ENCODE measurements at regions not wholly inside any gene's neighbourhood (a gene's known extent, or its start where the extent isn't known, plus 50 kb on each side); places are given as distances from the start of the nearest gene placed in this dataset.

- TF ChIP-seq, protein P1, sequence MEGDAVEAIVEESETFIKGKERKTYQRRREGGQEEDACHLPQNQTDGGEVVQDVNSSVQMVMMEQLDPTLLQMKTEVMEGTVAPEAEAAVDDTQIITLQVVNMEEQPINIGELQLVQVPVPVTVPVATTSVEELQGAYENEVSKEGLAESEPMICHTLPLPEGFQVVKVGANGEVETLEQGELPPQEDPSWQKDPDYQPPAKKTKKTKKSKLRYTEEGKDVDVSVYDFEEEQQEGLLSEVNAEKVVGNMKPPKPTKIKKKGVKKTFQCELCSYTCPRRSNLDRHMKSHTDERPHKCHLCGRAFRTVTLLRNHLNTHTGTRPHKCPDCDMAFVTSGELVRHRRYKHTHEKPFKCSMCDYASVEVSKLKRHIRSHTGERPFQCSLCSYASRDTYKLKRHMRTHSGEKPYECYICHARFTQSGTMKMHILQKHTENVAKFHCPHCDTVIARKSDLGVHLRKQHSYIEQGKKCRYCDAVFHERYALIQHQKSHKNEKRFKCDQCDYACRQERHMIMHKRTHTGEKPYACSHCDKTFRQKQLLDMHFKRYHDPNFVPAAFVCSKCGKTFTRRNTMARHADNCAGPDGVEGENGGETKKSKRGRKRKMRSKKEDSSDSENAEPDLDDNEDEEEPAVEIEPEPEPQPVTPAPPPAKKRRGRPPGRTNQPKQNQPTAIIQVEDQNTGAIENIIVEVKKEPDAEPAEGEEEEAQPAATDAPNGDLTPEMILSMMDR (IDR thresholded peaks at IDR 0.05), result no peak
- TF ChIP-seq POLR2A (IDR thresholded peaks at IDR 0.05) (no peak), POLR2AphosphoS5 (IDR thresholded peaks at IDR 0.05) (no peak), EP300 (IDR thresholded peaks at IDR 0.05) (no peak)
Observed at GRCh38 chr22:45093609-45094008, 70.1 kb upstream of the NUP50 start.

All from sigmoid colon (tissue), 4 donors.